Stimulated activated CD4-positive, alpha-beta T cell treated with anti-CD3 and anti-CD28 coated beads, Interleukin-15, amount 100 ng/mL, for 24 hours (primary cell): ENCODE measurements at regions not wholly inside any gene's neighbourhood (a gene's known extent, or its start where the extent isn't known, plus 50 kb on each side); places are given as distances from the start of the nearest gene placed in this dataset.
"Not testable (repeated sequence)": the region's sequence is repeated elsewhere in the genome, so short reads cannot be mapped to it uniquely, and the experiment has no call there.

ENCODE experiments used
- DNase-seq: peaks from one replicate; pipeline ENCODE4 v3.0.0-alpha.2; 2020

- DNase-seq: not testable (repeated sequence)
Observed at GRCh38 chr1:206256935-206257334, 53.6 kb downstream of the SRGAP2 start.

GRCh38 chr1:206261473-206261872, 58.1 kb downstream of the SRGAP2 start:
- not testable (repeated sequence) for DNase-seq

GRCh38 chr1:206262424-206262823, 59.1 kb downstream of the SRGAP2 start:
- DNase-seq: not testable (repeated sequence)

DNA sequence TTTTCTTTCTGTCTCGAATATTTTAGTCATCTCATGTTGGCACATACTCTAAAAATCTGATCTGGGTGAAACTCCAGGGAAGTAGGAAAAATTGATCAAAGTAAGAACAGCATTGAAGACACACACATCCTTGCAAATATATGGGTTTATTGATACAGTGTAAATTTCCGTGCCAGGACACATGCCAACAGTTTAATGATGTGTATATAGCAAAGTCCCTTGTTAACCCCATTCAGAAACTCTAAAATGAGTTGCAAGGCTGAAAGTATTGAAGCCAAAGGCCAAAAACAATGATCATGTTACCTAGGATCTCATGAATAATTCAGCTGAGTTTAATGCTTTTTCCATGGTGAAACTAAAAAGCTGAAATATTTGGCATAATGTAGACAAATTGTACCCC, 61.6 kb downstream of the SRGAP2 start:
- DNase-seq: not testable (repeated sequence)

DNA sequence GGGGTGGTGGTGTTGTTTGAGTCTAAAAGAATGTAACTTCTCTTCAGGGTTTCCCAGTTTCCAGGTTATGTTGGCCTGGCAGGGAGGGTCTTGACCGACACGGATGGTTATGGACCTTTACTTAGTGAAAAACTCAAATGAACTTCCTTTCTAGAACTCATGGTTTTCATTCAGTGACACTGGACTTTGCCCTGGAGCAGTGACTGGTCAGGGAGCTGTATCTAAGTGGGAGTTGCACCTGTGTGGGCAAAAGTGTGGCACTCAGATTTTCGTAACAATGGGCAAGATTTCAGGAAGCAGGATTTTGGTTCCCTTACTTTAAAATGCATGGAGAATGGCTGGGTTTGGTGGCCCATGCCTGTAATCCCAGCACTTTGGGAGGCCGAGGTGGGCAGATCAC, 67.8 kb downstream of the SRGAP2 start:
- DNase-seq: not testable (repeated sequence)

DNA sequence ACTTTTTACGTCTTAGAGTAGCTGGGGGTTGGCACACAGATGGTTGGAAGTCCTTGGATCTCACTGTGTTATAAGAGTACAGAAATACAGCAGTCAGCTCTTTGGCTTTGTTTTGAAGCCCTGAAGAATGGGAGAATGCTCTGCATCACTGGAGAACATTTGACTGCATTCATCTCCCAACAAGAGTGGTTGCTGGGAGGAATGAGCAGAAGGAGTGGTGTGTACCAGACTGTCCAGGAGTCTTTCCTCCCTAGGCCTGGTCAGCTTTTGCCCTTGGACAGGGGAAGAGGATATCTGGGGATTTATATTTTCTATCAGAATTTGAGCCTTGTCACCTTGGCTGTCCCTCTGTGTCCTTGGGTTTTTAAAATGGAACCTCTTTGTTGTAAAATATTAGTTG, 69.8 kb downstream of the SRGAP2 start:
- not testable (repeated sequence) for DNase-seq

DNA sequence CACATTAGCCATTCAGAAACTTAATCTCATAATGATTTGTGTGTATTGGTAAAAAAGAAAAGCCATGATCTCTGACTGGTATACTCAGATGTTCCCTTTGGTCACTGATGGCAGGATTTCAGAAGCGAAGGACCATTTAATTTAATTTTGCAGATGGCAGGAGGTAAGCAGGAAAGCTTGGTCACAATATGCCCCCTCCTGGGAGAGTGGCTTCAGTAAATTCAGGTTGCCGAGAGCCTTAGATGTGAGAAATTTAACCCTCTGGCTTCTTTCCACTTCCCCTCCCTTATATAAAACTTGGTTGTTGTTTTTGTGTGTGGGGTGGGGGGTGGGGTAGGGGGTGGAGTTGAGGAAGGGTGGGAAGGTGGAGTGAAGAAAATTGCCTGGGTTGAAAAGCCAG, 72.8 kb downstream of the SRGAP2 start:
- not testable (repeated sequence) for DNase-seq

GRCh38 chr1:206278683-206279082, 75.3 kb downstream of the SRGAP2 start:
- not testable (repeated sequence) for DNase-seq

DNA sequence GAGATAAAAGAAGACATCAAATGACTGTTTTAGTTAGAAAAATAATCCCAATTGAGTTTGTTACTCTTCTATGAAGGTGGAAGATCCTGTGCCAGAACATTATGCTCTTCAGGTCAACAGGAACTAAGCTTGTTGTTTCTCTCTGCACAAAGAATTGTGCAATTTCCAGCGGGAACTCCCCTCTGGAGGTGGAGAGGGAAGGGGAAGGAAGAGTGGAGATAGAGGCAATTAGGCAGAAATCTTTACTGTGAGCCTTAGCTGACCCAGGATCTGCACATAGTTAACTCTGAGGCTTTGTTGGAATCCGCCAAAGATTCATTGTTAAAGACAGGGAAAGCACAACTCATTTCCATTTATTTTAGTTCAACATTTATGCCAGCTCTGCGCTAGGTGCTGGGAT, 77.3 kb downstream of the SRGAP2 start:
- not testable (repeated sequence) for DNase-seq

- DNase-seq: not testable (repeated sequence)
Observed at GRCh38 chr1:206281912-206282654, 78.7 kb downstream of the SRGAP2 start.

GRCh38 chr1:206285024-206285960, 82.0 kb downstream of the SRGAP2 start:
- not testable (repeated sequence) for DNase-seq

DNA sequence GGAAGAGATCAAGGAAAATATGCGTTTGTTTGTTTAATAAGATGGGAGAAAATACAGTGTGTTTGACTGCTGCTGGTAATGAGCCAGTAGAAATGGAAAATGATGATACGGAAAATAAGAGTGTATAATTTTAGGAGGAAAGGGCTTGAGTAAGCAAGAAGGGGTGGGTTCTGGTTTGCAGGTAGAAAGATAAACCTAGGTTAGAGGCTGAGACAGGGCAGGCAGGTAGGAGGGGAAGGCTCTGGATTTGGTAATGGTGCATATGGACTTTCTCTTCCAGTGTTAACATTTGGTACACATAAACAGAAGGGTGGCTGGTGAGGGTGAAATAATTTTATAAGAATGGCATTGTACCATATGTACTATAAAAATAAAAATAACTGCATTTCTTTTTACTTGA, 84.4 kb downstream of the SRGAP2 start:
- DNase-seq: not testable (repeated sequence)

GRCh38 chr1:206288453-206288852, 85.1 kb downstream of the SRGAP2 start:
- not testable (repeated sequence) for DNase-seq

DNA sequence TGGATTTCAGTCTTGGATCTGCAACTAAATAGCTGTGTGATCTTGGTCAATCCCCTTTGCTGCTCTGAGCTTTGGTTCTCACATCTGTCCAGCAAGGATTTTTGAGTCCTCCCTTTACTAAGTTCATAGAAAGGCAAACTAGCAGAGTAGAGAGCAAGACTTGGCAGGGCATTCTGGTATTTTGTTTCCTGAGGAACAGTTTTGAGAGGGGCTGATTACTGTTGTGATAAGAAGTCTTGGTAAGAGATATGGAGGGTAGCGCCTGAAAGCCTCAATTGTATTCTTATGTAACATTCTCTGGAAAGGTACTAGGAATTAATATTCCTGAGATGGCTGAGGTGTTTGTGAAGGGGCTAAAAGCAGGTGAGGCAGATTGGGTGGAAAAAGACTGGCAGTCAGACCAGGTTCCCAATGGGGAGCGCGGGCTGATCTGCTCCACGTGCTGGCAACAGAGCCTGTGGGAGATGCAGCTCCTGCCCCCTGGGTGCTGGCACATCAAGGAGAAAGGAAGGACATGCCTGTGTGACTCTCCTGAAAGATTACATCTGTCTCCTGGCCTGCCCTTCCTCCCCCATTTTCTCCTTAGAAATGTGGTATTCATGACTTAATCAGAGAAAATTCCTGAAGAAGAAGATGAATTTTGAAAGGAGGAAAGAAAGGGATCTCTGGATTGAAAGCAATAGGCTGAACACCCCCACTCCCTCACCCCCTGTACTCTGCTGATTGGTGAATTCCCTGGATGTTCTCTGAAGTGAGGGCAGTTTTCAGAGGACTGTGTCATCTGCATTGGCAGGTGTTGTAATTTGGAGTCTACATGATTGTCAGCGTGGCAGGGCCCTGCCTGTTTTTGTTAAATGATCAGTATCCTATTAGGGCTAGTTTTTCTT, 94.0 kb downstream of the SRGAP2 start:
- DNase-seq: not testable (repeated sequence)

- DNase-seq: not testable (repeated sequence)
Observed at GRCh38 chr1:206298032-206298392, 94.7 kb downstream of the SRGAP2 start.

- DNase-seq: not testable (repeated sequence)
Observed at GRCh38 chr1:206299181-206299791, 95.9 kb downstream of the SRGAP2 start.

DNA sequence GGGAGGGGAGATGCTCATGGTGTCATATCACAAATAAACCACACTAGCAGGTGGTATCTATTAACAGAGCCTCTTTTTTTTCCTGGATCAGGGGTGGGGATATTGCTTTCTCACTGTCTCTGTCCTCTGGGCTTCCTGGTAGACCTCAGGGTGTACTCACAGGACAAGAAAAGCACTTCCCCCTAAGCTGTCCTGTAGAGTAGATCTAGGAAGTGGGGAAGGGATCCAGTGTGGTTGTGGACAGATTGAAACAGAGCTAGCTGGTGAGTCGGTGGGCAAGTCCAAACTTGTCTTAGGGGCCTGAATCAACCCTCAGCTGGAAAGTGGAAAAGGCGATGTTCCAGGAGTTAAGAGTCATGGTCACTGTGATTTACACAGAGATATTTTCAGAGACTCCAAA, 96.6 kb downstream of the SRGAP2 start:
- not testable (repeated sequence) for DNase-seq

GRCh38 chr1:206302056-206302455, 98.7 kb downstream of the SRGAP2 start:
- not testable (repeated sequence) for DNase-seq

DNA sequence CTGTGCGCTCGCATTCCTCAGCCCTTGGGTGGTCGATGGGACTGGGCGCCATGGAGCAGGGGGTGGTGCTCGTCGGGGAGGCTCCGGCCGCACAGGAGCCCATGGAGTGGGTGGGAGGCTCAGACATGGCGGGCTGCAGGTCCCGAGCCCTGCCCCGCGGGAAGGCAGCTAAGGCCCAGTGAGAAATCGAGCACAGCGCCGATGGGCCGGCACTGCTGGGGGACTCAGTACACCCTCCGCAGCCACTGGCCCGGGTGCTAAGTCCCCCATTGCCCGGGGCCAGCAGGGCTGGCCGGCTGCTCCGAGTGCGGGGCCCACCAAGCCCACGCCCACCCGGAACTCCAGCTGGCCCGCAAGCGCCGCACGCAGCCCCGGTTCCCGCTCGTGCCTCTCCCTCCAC, 104.1 kb downstream of the SRGAP2 start:
- not testable (repeated sequence) for DNase-seq

- DNase-seq: not testable (repeated sequence)
Observed at GRCh38 chr1:206310948-206311347, 107.6 kb downstream of the SRGAP2 start.

- not testable (repeated sequence) for DNase-seq
Observed at GRCh38 chr1:206311611-206312273, 108.4 kb downstream of the SRGAP2 start.

DNA sequence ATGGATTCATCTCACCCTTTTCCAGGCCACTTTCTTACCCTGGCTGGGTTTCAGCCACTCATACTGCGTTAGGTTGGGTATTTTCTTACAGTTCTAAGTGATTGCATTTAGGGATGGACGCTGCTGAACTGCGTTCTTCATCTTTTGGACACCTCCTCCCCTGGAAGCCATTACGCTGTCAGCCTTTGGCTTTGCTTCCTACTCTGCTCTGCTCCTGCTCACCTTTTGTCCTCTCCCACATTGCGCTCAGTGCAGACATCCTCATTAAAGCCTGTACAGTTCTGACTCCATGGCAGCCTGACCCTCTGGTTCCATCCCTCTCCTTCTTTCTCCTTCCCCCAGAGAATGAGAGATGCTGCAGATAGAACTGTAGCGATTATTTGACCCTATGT, 108.9 kb downstream of the SRGAP2 start:
- not testable (repeated sequence) for DNase-seq
